ENCODE measurements at regions not wholly inside any gene's neighbourhood (a gene's known extent, or its start where the extent isn't known, plus 50 kb on each side); places are given as distances from the start of the nearest gene placed in this dataset.

- Mint-ChIP-seq H3K36me3 (ENCODE audit: low read depth, unreplicated experiment) (no peaks in the 10 kb centered on the region), H3K9me3 (ENCODE audit: unreplicated experiment) (no peaks in the 10 kb centered on the region), H3K4me1 (ENCODE audit: unreplicated experiment) (no peaks in the 10 kb centered on the region), H3K27ac (ENCODE audit: unreplicated experiment) (no peak overlapping the region), H3K4me3 (ENCODE audit: unreplicated experiment) (no peak overlapping the region), H3K27me3 (ENCODE audit: unreplicated experiment) (peaks cover 2% of the 10 kb centered on the region)
- TF ChIP-seq CTCF (IDR thresholded peaks at IDR 0.05; ENCODE audit: unreplicated experiment) = no peak
- no peak for DNase-seq (ENCODE audit: low spot score)
Measured at GRCh38 chr6:115000736-115001135, 657.9 kb upstream of the HS3ST5 start.

DNA sequence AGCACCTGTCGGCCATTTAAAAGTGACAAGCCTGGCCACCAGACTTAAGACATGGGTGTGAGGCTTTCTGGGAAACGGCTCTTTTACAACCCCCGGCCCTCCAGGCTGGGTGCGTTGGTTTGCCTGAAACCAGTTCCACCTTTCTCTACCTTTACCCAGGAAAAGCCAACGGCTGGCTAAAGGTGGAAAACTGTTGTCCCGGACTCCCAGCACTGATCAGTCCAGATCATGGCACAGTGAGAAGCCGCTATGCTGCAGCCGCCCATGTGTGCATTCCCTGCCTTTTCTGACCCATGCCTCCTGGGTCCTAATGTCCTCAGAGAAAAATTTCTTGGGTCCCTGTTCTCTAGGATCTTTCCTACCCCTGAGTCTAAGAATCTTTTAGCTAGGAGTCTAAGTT, 655.7 kb upstream of the HS3ST5 start:
- Mint-ChIP-seq H3K9me3 (ENCODE audit: unreplicated experiment) (no peaks in the 10 kb centered on the region), H3K4me3 (ENCODE audit: unreplicated experiment) (no peak overlapping the region), H3K36me3 (ENCODE audit: low read depth, unreplicated experiment) (no peaks in the 10 kb centered on the region), H3K27me3 (ENCODE audit: unreplicated experiment) (peaks cover 2% of the 10 kb centered on the region), H3K27ac (ENCODE audit: unreplicated experiment) (no peak overlapping the region), H3K4me1 (ENCODE audit: unreplicated experiment) (no peaks in the 10 kb centered on the region)
- DNase-seq (ENCODE audit: low spot score) = no peak
- no peak for TF ChIP-seq CTCF (IDR thresholded peaks at IDR 0.05; ENCODE audit: unreplicated experiment)

- H3K4me3 Mint-ChIP-seq (ENCODE audit: unreplicated experiment) = no peak overlapping the region
- H3K4me1 Mint-ChIP-seq (ENCODE audit: unreplicated experiment) = no peaks in the 10 kb centered on the region
- peaks cover 2% of the 10 kb centered on the region for H3K27me3 Mint-ChIP-seq (ENCODE audit: unreplicated experiment)
Measured at GRCh38 chr6:114997813-114998292, 655.0 kb upstream of the HS3ST5 start.

DNA sequence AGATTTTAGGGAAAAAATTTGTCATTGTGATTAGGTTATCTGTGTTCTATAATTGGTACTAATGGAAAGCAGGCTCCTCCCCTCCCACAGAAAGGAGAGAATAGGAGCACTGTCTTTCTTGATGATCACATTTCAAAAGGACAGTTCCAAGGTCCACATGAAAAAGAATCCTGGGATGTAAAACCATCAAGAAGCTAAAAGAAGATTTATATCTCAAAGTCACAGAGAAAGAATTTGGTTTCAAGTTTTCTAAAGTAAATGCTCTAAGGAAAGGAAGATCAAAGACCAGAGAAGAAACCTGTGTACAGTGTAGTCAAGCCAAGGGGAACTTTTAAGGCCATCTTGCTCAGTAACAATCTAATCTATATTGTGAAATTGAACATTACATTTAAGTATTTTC, 652.7 kb upstream of the HS3ST5 start:
- no peak for TF ChIP-seq CTCF (IDR thresholded peaks at IDR 0.05; ENCODE audit: unreplicated experiment)
- no peak for DNase-seq (ENCODE audit: low spot score)
- H3K36me3 Mint-ChIP-seq (ENCODE audit: low read depth, unreplicated experiment) = no peaks in the 10 kb centered on the region

More at GRCh38 chr6:114997813-114998292, 655.0 kb upstream of the HS3ST5 start:
- Mint-ChIP-seq H3K36me3 (ENCODE audit: low read depth, unreplicated experiment) (no peaks in the 10 kb centered on the region), H3K9me3 (ENCODE audit: unreplicated experiment) (no peaks in the 10 kb centered on the region), H3K27ac (ENCODE audit: unreplicated experiment) (no peak overlapping the region)
- DNase-seq (ENCODE audit: low spot score) = no peak
- TF ChIP-seq CTCF (IDR thresholded peaks at IDR 0.05; ENCODE audit: unreplicated experiment) = no peak

DNA sequence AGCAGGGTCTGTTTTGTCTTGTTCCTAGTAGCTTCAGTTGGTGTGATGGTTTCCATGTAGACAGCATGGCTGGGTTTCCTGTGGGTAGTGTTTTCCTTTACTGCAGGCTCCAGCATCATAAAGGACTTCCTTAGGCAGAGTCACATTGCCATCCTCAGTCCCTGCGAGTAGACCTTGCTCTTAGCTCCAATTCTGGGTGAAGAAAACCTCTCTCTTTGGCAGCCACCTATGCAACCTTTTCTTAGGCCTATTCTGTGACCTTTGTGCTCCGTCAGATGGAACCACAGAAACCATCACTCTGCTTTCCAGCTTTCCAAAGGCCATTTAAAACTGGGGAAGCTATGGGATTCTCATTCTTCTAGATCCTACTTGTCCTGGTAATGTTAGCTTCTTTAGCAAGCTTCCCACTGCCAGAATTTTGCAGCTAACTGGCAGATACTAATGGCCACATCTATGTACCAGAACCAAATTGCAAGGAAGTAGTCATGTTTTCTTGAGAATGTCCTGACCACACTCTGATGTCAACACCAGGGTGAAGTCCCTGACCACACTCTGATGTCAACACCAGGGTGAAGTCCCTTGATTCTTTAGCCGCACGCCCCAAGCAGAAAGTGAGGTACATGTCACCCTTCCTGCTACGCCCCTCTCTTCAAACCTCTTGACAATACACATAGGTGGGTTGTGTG, 646.6 kb upstream of the HS3ST5 start:
- Mint-ChIP-seq H3K27me3 (ENCODE audit: unreplicated experiment) (no peaks in the 10 kb centered on the region), H3K4me3 (ENCODE audit: unreplicated experiment) (no peak overlapping the region)
- no peak for TF ChIP-seq CTCF (IDR thresholded peaks at IDR 0.05; ENCODE audit: unreplicated experiment)

More for the DNA sequence above, 652.7 kb upstream of the HS3ST5 start:
- Mint-ChIP-seq H3K27ac (ENCODE audit: unreplicated experiment) (no peak overlapping the region), H3K4me1 (ENCODE audit: unreplicated experiment) (no peaks in the 10 kb centered on the region), H3K9me3 (ENCODE audit: unreplicated experiment) (no peaks in the 10 kb centered on the region), H3K4me3 (ENCODE audit: unreplicated experiment) (no peak overlapping the region), H3K27me3 (ENCODE audit: unreplicated experiment) (no peaks in the 10 kb centered on the region)

More for the DNA sequence above, 646.6 kb upstream of the HS3ST5 start:
- Mint-ChIP-seq H3K9me3 (ENCODE audit: unreplicated experiment) (no peaks in the 10 kb centered on the region), H3K36me3 (ENCODE audit: low read depth, unreplicated experiment) (no peaks in the 10 kb centered on the region), H3K4me1 (ENCODE audit: unreplicated experiment) (no peaks in the 10 kb centered on the region), H3K27ac (ENCODE audit: unreplicated experiment) (no peak overlapping the region)
- no peak for DNase-seq (ENCODE audit: low spot score)

Measured in endothelial cell (in vitro differentiated cells).